ENCODE measurements at regions not wholly inside any gene's neighbourhood (a gene's known extent, or its start where the extent isn't known, plus 50 kb on each side); places are given as distances from the start of the nearest gene placed in this dataset.

GRCh38 chr17:34717092-34717491 is 137.7 kb downstream of the TMEM132E start:
- ChIA-PET CTCF (no interaction called here), POLR2A (no interaction called here)
- no peak overlapping the region for H3K4me3 Mint-ChIP-seq
- no peak for TF ChIP-seq CTCF (IDR thresholded peaks at IDR 0.05)
- ATAC-seq (no peak), DNase-seq (no peak)
- no peak overlapping the region for H3K27ac Mint-ChIP-seq
- H3K9me3 Mint-ChIP-seq, result no peaks in the 10 kb centered on the region
- intact Hi-C loops (cut with micrococcal nuclease), result no loop called here
- H3K36me3 Mint-ChIP-seq (ENCODE audit: low read depth), result no peaks in the 10 kb centered on the region
- H3K27me3 Mint-ChIP-seq, result peaks cover 3% of the 10 kb centered on the region
- no peaks in the 10 kb centered on the region for H3K4me1 Mint-ChIP-seq (ENCODE audit: low read depth)

- no peak for TF ChIP-seq CTCF (IDR thresholded peaks at IDR 0.05)
- no peaks in the 10 kb centered on the region for H3K4me1 Mint-ChIP-seq (ENCODE audit: low read depth)
- peaks cover 6% of the 10 kb centered on the region for H3K27me3 Mint-ChIP-seq
- no peak overlapping the region for H3K27ac Mint-ChIP-seq
- ATAC-seq (no peak), DNase-seq (no peak)
- POLR2A ChIA-PET, result no interaction called here
- intact Hi-C loops (cut with micrococcal nuclease), result no loop called here
- CTCF ChIA-PET, result no interaction called here
- no peaks in the 10 kb centered on the region for H3K9me3 Mint-ChIP-seq
- no peak overlapping the region for H3K4me3 Mint-ChIP-seq
- H3K36me3 Mint-ChIP-seq (ENCODE audit: low read depth), result no peaks in the 10 kb centered on the region
These were observed 136.9 kb downstream of the TMEM132E start for GRCh38 chr17:34716291-34716690.

GRCh38 chr17:34715504-34715903 is 136.1 kb downstream of the TMEM132E start:
- Mint-ChIP-seq H3K27me3 (peaks cover 8% of the 10 kb centered on the region), H3K27ac (no peak overlapping the region), H3K4me3 (no peak overlapping the region), H3K4me1 (ENCODE audit: low read depth) (no peaks in the 10 kb centered on the region), H3K36me3 (ENCODE audit: low read depth) (no peaks in the 10 kb centered on the region), H3K9me3 (no peaks in the 10 kb centered on the region)
- DNase-seq (no peak), ATAC-seq (no peak)
- intact Hi-C loops (cut with micrococcal nuclease), result no loop called here
- no peak for TF ChIP-seq CTCF (IDR thresholded peaks at IDR 0.05)
- ChIA-PET POLR2A (no interaction called here), CTCF (no interaction called here)

- H3K4me3 Mint-ChIP-seq, result no peak overlapping the region
- CTCF ChIA-PET, result no interaction called here
- peaks cover 8% of the 10 kb centered on the region for H3K27me3 Mint-ChIP-seq
These were observed 135.4 kb downstream of the TMEM132E start for GRCh38 chr17:34714475-34715410.

More at GRCh38 chr17:34714475-34715410, 135.4 kb downstream of the TMEM132E start:
- no peak for TF ChIP-seq CTCF (IDR thresholded peaks at IDR 0.05)
- no peak overlapping the region for H3K27ac Mint-ChIP-seq
- no peaks in the 10 kb centered on the region for H3K36me3 Mint-ChIP-seq (ENCODE audit: low read depth)
- H3K9me3 Mint-ChIP-seq, result no peaks in the 10 kb centered on the region
- intact Hi-C loops (cut with micrococcal nuclease), result no loop called here
- POLR2A ChIA-PET, result no interaction called here
- no peak for ATAC-seq
- H3K4me1 Mint-ChIP-seq (ENCODE audit: low read depth), result no peaks in the 10 kb centered on the region
- DNase-seq, result no peak
